A673 (cell line): ENCODE measurements at regions not wholly inside any gene's neighbourhood (a gene's known extent, or its start where the extent isn't known, plus 50 kb on each side); places are given as distances from the start of the nearest gene placed in this dataset.

Experiments used
- EZH2 ChIP-seq: fragments of 200-600 bp; sonication (generic); IDR thresholded peaks from 2 replicates; pipeline ENCODE4 v1.6.1; 2017; ENCODE audit warnings: borderline replicate concordance, low read depth, mild to moderate bottlenecking, mixed read lengths, antibody characterized with exemption, low read length; ENCODE audit not compliant: poor library complexity, severe bottlenecking
- TF ChIP-seq, protein P1 (sequence below): fragments of 300-800, 200-600 bp; sonication (generic); conservative IDR thresholded peaks from 2 replicates; pipeline ENCODE4 v1.5.1; 2017; ENCODE audit warnings: low read depth, mild to moderate bottlenecking, antibody characterized with exemption, low read length, moderate library complexity, mixed read lengths

DNA sequence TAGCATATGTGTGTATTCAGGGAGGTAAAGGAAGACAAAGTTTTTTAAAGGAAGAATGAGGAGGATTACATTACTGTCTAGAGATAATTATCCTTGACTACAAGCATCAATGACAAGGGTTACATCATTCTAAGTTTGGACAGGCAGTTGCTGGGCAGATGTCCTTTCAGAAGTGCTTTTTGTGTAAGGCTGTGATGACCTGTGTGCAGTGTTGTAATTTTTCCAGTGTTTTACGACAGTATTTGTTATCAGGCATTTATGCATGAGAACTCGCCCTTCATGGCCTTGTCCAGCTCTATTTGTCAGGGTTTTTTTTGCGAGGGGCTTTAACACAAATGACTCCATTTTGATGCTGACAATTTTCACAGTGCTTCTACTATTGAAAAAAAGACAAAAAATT is 658.3 kb upstream of the NXPH2 start:
- TF ChIP-seq, protein P1, sequence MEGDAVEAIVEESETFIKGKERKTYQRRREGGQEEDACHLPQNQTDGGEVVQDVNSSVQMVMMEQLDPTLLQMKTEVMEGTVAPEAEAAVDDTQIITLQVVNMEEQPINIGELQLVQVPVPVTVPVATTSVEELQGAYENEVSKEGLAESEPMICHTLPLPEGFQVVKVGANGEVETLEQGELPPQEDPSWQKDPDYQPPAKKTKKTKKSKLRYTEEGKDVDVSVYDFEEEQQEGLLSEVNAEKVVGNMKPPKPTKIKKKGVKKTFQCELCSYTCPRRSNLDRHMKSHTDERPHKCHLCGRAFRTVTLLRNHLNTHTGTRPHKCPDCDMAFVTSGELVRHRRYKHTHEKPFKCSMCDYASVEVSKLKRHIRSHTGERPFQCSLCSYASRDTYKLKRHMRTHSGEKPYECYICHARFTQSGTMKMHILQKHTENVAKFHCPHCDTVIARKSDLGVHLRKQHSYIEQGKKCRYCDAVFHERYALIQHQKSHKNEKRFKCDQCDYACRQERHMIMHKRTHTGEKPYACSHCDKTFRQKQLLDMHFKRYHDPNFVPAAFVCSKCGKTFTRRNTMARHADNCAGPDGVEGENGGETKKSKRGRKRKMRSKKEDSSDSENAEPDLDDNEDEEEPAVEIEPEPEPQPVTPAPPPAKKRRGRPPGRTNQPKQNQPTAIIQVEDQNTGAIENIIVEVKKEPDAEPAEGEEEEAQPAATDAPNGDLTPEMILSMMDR = no peak
- TF ChIP-seq EZH2 = no peak
